Trophoblast cell (in vitro differentiated cells and primary cell): ENCODE measurements at regions not wholly inside any gene's neighbourhood (a gene's known extent, or its start where the extent isn't known, plus 50 kb on each side); places are given as distances from the start of the nearest gene placed in this dataset.

Experiments
- DNase-seq, 2 donors: peaks; one replicate each; pipeline ENCODE4 v3.0.0-alpha.2; 2016
- H2AFZ ChIP-seq: 2 replicates; pipeline ENCODE4 v1.6.1; 2013; ENCODE audit warnings: low read length, moderate library complexity, mild to moderate bottlenecking; ENCODE audit not compliant: insufficient read depth, poor library complexity
- H2AK5ac ChIP-seq: 2 replicates; pipeline ENCODE4 v1.6.1; 2013; ENCODE audit warnings: mild to moderate bottlenecking, low read length
- H2BK120ac ChIP-seq: 2 replicates; pipeline ENCODE4 v1.6.1; 2013; ENCODE audit warnings: low read length, mild to moderate bottlenecking, moderate library complexity; ENCODE audit not compliant: insufficient read depth, poor library complexity
- H2BK12ac ChIP-seq: 2 replicates; pipeline ENCODE4 v1.6.1; 2013; ENCODE audit warnings: mild to moderate bottlenecking, low read length, moderate library complexity
- H2BK5ac ChIP-seq: 2 replicates; pipeline ENCODE4 v1.6.1; 2013; ENCODE audit warnings: low read length, low read depth, moderate library complexity, mild to moderate bottlenecking; ENCODE audit not compliant: poor library complexity
- H3K14ac ChIP-seq: 2 replicates; pipeline ENCODE4 v1.6.1; 2013; ENCODE audit warnings: mild to moderate bottlenecking, low read length
- H3K18ac ChIP-seq: 2 replicates; pipeline ENCODE4 v1.6.1; 2013; ENCODE audit warnings: mild to moderate bottlenecking, low read length
- H3K23ac ChIP-seq: 2 replicates; pipeline ENCODE4 v1.6.1; 2013; ENCODE audit warnings: low read length
- H3K27ac ChIP-seq: 2 replicates; pipeline ENCODE4 v1.5.1; 2013; ENCODE audit warnings: low read depth, mild to moderate bottlenecking, inconsistent platforms, low read length, moderate library complexity
- H3K27me3 ChIP-seq: 2 replicates; pipeline ENCODE4 v1.6.1; 2013; ENCODE audit warnings: inconsistent platforms, mild to moderate bottlenecking, low read length, moderate library complexity; ENCODE audit not compliant: insufficient read depth
- H3K36me3 ChIP-seq, 2 experiments: 1 replicate in 1 of 2; 2 replicates in 1 of 2; pipeline ENCODE4 v1.6.1; 2013; ENCODE audit warnings: low read length in 2 of 2, mild to moderate bottlenecking in 2 of 2, moderate library complexity in 1 of 2; ENCODE audit not compliant: insufficient read depth in 2 of 2, control insufficient read depth in 1 of 2
- H3K4ac ChIP-seq: 2 replicates; pipeline ENCODE4 v1.6.1; 2013; ENCODE audit warnings: low read depth, mild to moderate bottlenecking, low read length, moderate library complexity
- H3K4me1 ChIP-seq, 2 experiments: 1 replicate in 1 of 2; 2 replicates in 1 of 2; pipeline ENCODE4 v1.6.1; 2013; ENCODE audit warnings: low read length in 2 of 2, mild to moderate bottlenecking in 2 of 2, moderate library complexity in 1 of 2; ENCODE audit not compliant: insufficient read depth in 2 of 2, control insufficient read depth in 1 of 2
- H3K4me2 ChIP-seq: 2 replicates; pipeline ENCODE4 v1.6.1; 2013; ENCODE audit warnings: inconsistent platforms, mild to moderate bottlenecking, low read length, moderate library complexity
- H3K4me3 ChIP-seq: 2 replicates; pipeline ENCODE4 v1.5.1; 2013; ENCODE audit warnings: mild to moderate bottlenecking, low read depth, low read length, inconsistent platforms
- H3K79me1 ChIP-seq: one replicate; pipeline ENCODE4 v1.6.1; 2013; ENCODE audit warnings: low read length
- H3K79me2 ChIP-seq: 2 replicates; pipeline ENCODE4 v1.6.1; 2013; ENCODE audit warnings: low read length, mild to moderate bottlenecking; ENCODE audit not compliant: control insufficient read depth, insufficient read depth, poor library complexity
- H3K9ac ChIP-seq: 2 replicates; pipeline ENCODE4 v1.6.1; 2013; ENCODE audit warnings: mild to moderate bottlenecking, low read length
- H3K9me3 ChIP-seq: 2 replicates; pipeline ENCODE4 v1.6.1; 2013; ENCODE audit warnings: low read depth, mild to moderate bottlenecking, control low read depth, inconsistent platforms, low read length; ENCODE audit not compliant: insufficient read depth
- H4K12ac ChIP-seq: 2 replicates; pipeline ENCODE4 v1.6.1; 2013; ENCODE audit warnings: low read depth, mild to moderate bottlenecking, low read length, moderate library complexity
- H4K8ac ChIP-seq: 2 replicates; pipeline ENCODE4 v1.6.1; 2013; ENCODE audit warnings: low read depth, mild to moderate bottlenecking, low read length, moderate library complexity
- H4K91ac ChIP-seq: one replicate; pipeline ENCODE4 v1.6.1; 2013; ENCODE audit warnings: low read depth, mild to moderate bottlenecking, low read length, moderate library complexity
- WGBS: extraction: QIAGEN DNeasy Blood & Tissue Kit; methylation state at CpG from one replicate; pipeline ENCODE4 v1.1.7; 2013; ENCODE audit warnings: missing lambda C conversion rate; ENCODE audit not compliant: insufficient read length, insufficient coverage; ENCODE audit errors: extremely low coverage; 5-methylcytosine and 5-hydroxymethylcytosine counted together

- DNase-seq, result peak; percentile 50 to 73
- Histone ChIP-seq H3K79me2 (no peaks in the 10 kb centered on the region), H2BK120ac (no peak overlapping the region), H4K91ac (no peak overlapping the region), H3K4ac (no peak overlapping the region), H2BK5ac (no peak overlapping the region), H3K4me1 (no peaks in the 10 kb centered on the region), H2AFZ (no peak overlapping the region), H3K36me3 (no peaks in the 10 kb centered on the region), H3K23ac (no peak overlapping the region), H4K12ac (no peak overlapping the region), H3K27me3 (no peaks in the 10 kb centered on the region), H3K27ac (no peak overlapping the region), H3K9me3 (no peaks in the 10 kb centered on the region), H3K4me3 (no peak overlapping the region), H4K8ac (no peak overlapping the region), H3K79me1 (no peaks in the 10 kb centered on the region), H2BK12ac (no peak overlapping the region), H2AK5ac (no peak overlapping the region), H3K18ac (no peak overlapping the region), H3K14ac (no peak overlapping the region), H3K9ac (no peak overlapping the region), H3K4me2 (no peak overlapping the region)
- no CpG with 5 or more reads among the region's 4 CpGs for WGBS
These were observed 195.6 kb upstream of the ELL2 start for GRCh38 chr5:96157077-96157780.

GRCh38 chr5:96155147-96155546 lies 193.5 kb upstream of the ELL2 start:
- Histone ChIP-seq H3K36me3 (no peaks in the 10 kb centered on the region), H3K23ac (no peak overlapping the region), H2AFZ (no peak overlapping the region), H3K14ac (no peak overlapping the region), H3K4me3 (no peak overlapping the region), H3K27me3 (no peaks in the 10 kb centered on the region), H4K12ac (no peak overlapping the region), H3K4me2 (no peak overlapping the region), H3K9ac (no peak overlapping the region), H4K8ac (no peak overlapping the region), H3K27ac (no peak overlapping the region), H3K79me1 (no peaks in the 10 kb centered on the region), H3K18ac (no peak overlapping the region), H2BK5ac (no peak overlapping the region), H4K91ac (no peak overlapping the region), H3K79me2 (no peaks in the 10 kb centered on the region), H2BK120ac (no peak overlapping the region), H3K4ac (no peak overlapping the region), H3K4me1 (no peaks in the 10 kb centered on the region), H3K9me3 (no peaks in the 10 kb centered on the region), H2AK5ac (no peak overlapping the region), H2BK12ac (no peak overlapping the region)
- peak; percentile 78 to 87 for DNase-seq
- WGBS, result no CpG with 5 or more reads among the region's 2 CpGs

DNA sequence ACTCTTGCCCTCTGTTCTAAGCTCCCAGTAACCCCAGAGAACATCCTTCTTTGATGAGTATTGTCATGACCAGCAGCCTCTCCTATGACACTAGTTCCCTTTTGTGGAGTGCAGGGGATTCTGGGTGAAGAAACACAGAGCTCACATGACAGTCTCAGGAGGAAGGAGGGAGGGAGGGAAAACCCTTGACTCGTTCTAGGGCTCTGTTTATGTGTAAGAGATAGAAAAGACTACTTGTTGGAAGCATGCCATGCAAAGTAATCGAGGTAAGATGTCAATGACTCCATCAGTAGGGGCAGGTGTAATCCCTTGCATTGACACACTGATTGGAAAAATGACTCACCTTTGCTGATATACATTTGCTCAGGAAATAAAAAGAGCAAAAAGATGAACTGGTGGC lies 190.2 kb upstream of the ELL2 start:
- no peak overlapping the region for H3K9ac ChIP-seq
- no peak overlapping the region for H2BK12ac ChIP-seq
- no peak overlapping the region for H4K8ac ChIP-seq
- H3K4me2 ChIP-seq, result no peak overlapping the region
- no peak overlapping the region for H3K23ac ChIP-seq
- no peak overlapping the region for H3K27ac ChIP-seq
- no peaks in the 10 kb centered on the region for H3K9me3 ChIP-seq
- H3K4me1 ChIP-seq, result no peaks in the 10 kb centered on the region
- H4K91ac ChIP-seq, result no peak overlapping the region
- H2BK120ac ChIP-seq, result no peak overlapping the region
- H3K4ac ChIP-seq, result no peak overlapping the region
- peak in 1 of 2 donors; percentile 23 for DNase-seq
- H3K36me3 ChIP-seq, result no peaks in the 10 kb centered on the region
- H2BK5ac ChIP-seq, result no peak overlapping the region
- WGBS, result no CpG with 5 or more reads among the region's 2 CpGs
- no peaks in the 10 kb centered on the region for H3K79me2 ChIP-seq
- H4K12ac ChIP-seq, result no peak overlapping the region
- no peaks in the 10 kb centered on the region for H3K27me3 ChIP-seq
- no peaks in the 10 kb centered on the region for H3K79me1 ChIP-seq
- H3K14ac ChIP-seq, result no peak overlapping the region
- H2AFZ ChIP-seq, result no peak overlapping the region
- H3K18ac ChIP-seq, result no peak overlapping the region
- no peak overlapping the region for H3K4me3 ChIP-seq
- no peak overlapping the region for H2AK5ac ChIP-seq

DNA sequence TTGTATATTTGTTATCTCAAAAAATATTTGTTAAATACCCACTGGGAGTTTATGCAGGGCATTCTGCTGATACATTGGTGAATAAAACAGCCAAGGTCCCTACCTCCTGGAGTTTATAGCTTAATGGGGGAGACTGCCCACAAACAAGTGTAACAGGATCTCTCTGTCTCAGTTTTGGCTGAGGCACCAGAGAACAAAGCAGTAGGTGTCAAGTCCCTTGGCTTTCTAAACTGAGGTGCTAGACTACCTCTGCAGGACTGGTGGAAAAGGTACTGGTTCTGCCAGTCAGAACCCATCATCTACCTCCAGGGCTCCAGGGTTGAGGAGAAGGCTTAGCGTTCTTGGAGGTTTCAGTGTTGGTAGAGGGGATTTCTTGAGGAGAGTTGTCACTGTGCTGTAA lies 188.4 kb upstream of the ELL2 start:
- H3K4me2 ChIP-seq, result no peak overlapping the region
- no peak overlapping the region for H2BK5ac ChIP-seq
- H3K27ac ChIP-seq, result no peak overlapping the region
- H3K4ac ChIP-seq, result no peak overlapping the region
- H3K4me3 ChIP-seq, result no peak overlapping the region
- H2AFZ ChIP-seq, result no peak overlapping the region
- H2AK5ac ChIP-seq, result no peak overlapping the region
- no peak overlapping the region for H4K8ac ChIP-seq
- no peak overlapping the region for H4K91ac ChIP-seq
- peak overlapping the region; percentile 10 for H3K23ac ChIP-seq
- H3K36me3 ChIP-seq, result no peaks in the 10 kb centered on the region
- no CpG with 5 or more reads among the region's 1 CpG for WGBS
- no peak for DNase-seq
- no peak overlapping the region for H2BK120ac ChIP-seq
- H3K79me1 ChIP-seq, result no peaks in the 10 kb centered on the region
- H3K9ac ChIP-seq, result no peak overlapping the region
- H3K27me3 ChIP-seq, result no peaks in the 10 kb centered on the region
- no peaks in the 10 kb centered on the region for H3K9me3 ChIP-seq
- H3K79me2 ChIP-seq, result no peaks in the 10 kb centered on the region
- no peak overlapping the region for H3K18ac ChIP-seq
- no peak overlapping the region for H2BK12ac ChIP-seq
- no peak overlapping the region for H4K12ac ChIP-seq
- no peak overlapping the region for H3K14ac ChIP-seq
- H3K4me1 ChIP-seq, result no peaks in the 10 kb centered on the region
